Suprapubic skin (tissue), 4 donors: ENCODE measurements at regions not wholly inside any gene's neighbourhood (a gene's known extent, or its start where the extent isn't known, plus 50 kb on each side); places are given as distances from the start of the nearest gene placed in this dataset.

Source experiments
- DNase-seq, 2 donors: peaks; one replicate each; pipeline ENCODE4 v3.0.0-alpha.2; 2019; ENCODE audit warnings: low spot score in 2 of 2
- H3K27ac ChIP-seq: fragments of 200-600 bp; sonication (generic); one replicate; pipeline ENCODE4 v1.5.1; 2019
- H3K27me3 ChIP-seq: fragments of 200-600 bp; sonication (generic); one replicate; pipeline ENCODE4 v1.5.1; 2019
- H3K36me3 ChIP-seq: fragments of 200-600 bp; sonication (generic); one replicate; pipeline ENCODE4 v1.5.1; 2019
- H3K4me1 ChIP-seq: fragments of 200-600 bp; sonication (generic); one replicate; pipeline ENCODE4 v1.5.1; 2019
- H3K4me3 ChIP-seq: fragments of 200-600 bp; sonication (generic); one replicate; pipeline ENCODE4 v1.5.1; 2019; ENCODE audit warnings: mild to moderate bottlenecking
- H3K9me3 ChIP-seq: fragments of 200-600 bp; sonication (generic); one replicate; pipeline ENCODE4 v1.5.1; 2019
- EP300 ChIP-seq: sonication (generic); formaldehyde crosslinking; IDR thresholded peaks from one replicate; pipeline ENCODE4 v1.6.1; 2017; ENCODE audit warnings: antibody characterized with exemption
- POLR2A ChIP-seq, 2 donors: fragments of 450-650 bp; IDR thresholded peaks; one replicate each; pipeline ENCODE4 v1.6.1; 2017; ENCODE audit warnings: antibody characterized with exemption in 2 of 2, mild to moderate bottlenecking in 2 of 2, moderate library complexity in 2 of 2
- POLR2AphosphoS5 ChIP-seq, 3 donors: sonication (generic); formaldehyde crosslinking; IDR thresholded peaks; one replicate each; pipeline ENCODE4 v1.6.1; 2017; ENCODE audit warnings: antibody characterized with exemption in 3 of 3
- WGBS: methylation state at CpG from one replicate; pipeline ENCODE4 v1.1.5; 2018; 5-methylcytosine and 5-hydroxymethylcytosine counted together
- TF ChIP-seq, protein P1 (sequence below), 2 donors: fragments of 200-600 bp in 1 of 2; fragments of 450-650 bp in 1 of 2; sonication (generic) in 1 of 2; IDR thresholded peaks; one replicate each; pipeline ENCODE4 v1.5.1; 2016 to 2019; ENCODE audit warnings: antibody characterized with exemption in 2 of 2, mild to moderate bottlenecking in 1 of 2, moderate library complexity in 1 of 2

DNA sequence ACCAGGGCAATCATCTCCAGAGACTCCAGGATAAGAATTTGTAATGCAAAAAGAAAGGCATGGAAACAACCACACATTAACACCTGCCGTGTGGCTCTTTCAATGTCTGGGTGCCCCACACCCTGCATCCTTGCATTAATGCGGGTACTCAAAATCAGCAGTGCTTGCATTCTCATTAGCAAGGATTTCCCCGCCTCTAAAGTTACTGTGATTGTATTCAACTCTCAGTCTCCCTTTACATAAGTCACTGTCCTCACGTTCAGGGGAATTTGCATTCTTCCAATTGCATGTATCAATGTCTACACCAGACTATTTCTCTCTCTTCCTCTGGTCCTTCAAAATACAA, 324.3 kb downstream of the FOXL1 start:
- Histone ChIP-seq H3K9me3 (no peaks in the 10 kb centered on the region), H3K27ac (no peak overlapping the region), H3K27me3 (peaks cover 28% of the 10 kb centered on the region), H3K4me1 (no peaks in the 10 kb centered on the region), H3K4me3 (no peak overlapping the region), H3K36me3 (no peaks in the 10 kb centered on the region)
- peak in 1 of 2 donors; percentile 18 for DNase-seq
- no peak for TF ChIP-seq POLR2AphosphoS5 (IDR thresholded peaks at IDR 0.05)
- TF ChIP-seq, protein P1, sequence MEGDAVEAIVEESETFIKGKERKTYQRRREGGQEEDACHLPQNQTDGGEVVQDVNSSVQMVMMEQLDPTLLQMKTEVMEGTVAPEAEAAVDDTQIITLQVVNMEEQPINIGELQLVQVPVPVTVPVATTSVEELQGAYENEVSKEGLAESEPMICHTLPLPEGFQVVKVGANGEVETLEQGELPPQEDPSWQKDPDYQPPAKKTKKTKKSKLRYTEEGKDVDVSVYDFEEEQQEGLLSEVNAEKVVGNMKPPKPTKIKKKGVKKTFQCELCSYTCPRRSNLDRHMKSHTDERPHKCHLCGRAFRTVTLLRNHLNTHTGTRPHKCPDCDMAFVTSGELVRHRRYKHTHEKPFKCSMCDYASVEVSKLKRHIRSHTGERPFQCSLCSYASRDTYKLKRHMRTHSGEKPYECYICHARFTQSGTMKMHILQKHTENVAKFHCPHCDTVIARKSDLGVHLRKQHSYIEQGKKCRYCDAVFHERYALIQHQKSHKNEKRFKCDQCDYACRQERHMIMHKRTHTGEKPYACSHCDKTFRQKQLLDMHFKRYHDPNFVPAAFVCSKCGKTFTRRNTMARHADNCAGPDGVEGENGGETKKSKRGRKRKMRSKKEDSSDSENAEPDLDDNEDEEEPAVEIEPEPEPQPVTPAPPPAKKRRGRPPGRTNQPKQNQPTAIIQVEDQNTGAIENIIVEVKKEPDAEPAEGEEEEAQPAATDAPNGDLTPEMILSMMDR (IDR thresholded peaks at IDR 0.05): no peak
- 74% methylated on average over 4 of the region's 4 CpGs for WGBS

DNA sequence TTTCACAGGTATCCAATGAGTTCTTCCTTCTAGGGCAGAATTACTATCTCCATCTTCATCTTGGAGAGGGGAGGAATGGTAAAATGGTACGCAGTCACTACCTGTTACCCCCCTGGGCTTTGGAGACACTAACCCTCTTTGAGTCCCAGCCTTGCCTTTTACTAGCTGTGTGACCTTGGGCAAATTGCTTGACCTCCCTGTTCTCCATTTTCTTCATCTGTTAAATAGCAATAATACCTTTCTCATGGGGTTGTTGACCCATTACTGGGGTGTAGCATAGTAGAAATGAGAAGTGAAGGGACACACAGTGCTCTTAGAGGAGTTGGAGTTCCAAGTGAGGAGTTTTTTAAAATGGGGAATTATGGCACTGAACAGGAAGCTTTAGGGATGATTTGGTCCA, 324.7 kb downstream of the FOXL1 start:
- Histone ChIP-seq H3K4me1 (no peaks in the 10 kb centered on the region), H3K27ac (no peak overlapping the region), H3K27me3 (peaks cover 32% of the 10 kb centered on the region), H3K4me3 (no peak overlapping the region), H3K36me3 (no peaks in the 10 kb centered on the region), H3K9me3 (no peaks in the 10 kb centered on the region)
- TF ChIP-seq EP300 (no peak), POLR2A (IDR thresholded peaks at IDR 0.05) (no peak), POLR2AphosphoS5 (IDR thresholded peaks at IDR 0.05) (no peak)
- TF ChIP-seq, protein P1 (IDR thresholded peaks at IDR 0.05): no peak
- no peak for DNase-seq
- WGBS: 88% methylated on average over 1 of the region's 1 CpG

DNA sequence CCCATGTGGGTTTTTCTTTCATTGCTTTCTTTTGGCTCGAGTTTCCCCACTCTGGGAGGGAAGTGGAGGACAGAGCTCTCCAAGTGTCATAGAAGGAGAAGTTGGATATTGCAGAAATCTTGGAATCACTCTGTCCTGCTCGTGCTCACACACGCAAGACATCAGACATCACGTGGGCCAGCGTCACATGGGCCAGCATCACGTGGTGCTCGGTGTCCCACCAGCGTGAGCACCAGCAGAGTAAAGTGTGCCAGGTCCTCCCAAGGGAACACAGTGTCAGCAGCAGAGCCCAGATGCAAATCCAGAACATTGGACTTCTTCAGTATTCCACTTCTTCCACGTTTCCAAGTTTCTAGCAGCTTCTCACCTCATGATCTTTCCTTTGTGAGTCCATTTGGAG, 327.0 kb downstream of the FOXL1 start:
- DNase-seq: no peak
- no peak for TF ChIP-seq EP300
- TF ChIP-seq POLR2AphosphoS5 (IDR thresholded peaks at IDR 0.05): no peak
- no peak for TF ChIP-seq POLR2A (IDR thresholded peaks at IDR 0.05)
- TF ChIP-seq, protein P1 (IDR thresholded peaks at IDR 0.05): no peak
- 67% methylated on average over 9 of the region's 9 CpGs for WGBS

DNA sequence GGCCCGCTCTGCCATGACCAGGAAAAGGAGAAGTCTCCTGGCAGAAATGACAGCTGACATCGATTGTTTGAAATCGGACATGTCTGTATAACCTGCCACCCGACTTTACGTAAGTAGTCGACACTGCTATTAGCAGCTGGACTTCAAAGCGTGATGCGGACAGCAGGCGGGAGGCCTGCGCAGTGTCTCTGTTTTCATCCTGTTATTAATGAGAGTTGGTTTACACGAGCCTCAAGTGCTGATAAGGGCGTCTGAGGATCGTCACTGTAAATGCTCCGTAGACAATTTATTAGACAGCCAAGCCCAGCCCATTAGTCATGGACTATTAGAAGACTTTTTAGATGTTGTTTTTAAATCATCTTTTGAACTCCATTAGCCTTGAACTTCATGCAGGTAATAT, 328.3 kb downstream of the FOXL1 start:
- H3K4me3 ChIP-seq: no peak overlapping the region
- TF ChIP-seq, protein P1 (IDR thresholded peaks at IDR 0.05): no peak
- TF ChIP-seq POLR2A (IDR thresholded peaks at IDR 0.05): no peak
- TF ChIP-seq POLR2AphosphoS5 (IDR thresholded peaks at IDR 0.05): no peak
- TF ChIP-seq EP300: no peak
- DNase-seq: peak in 1 of 2 donors; percentile 29
- no peaks in the 10 kb centered on the region for H3K36me3 ChIP-seq
- WGBS: 71% methylated on average over 14 of the region's 14 CpGs
- no peaks in the 10 kb centered on the region for H3K4me1 ChIP-seq
- H3K27me3 ChIP-seq: peaks cover 34% of the 10 kb centered on the region
- no peaks in the 10 kb centered on the region for H3K9me3 ChIP-seq
- no peak overlapping the region for H3K27ac ChIP-seq

More for the DNA sequence above, 327.0 kb downstream of the FOXL1 start:
- H3K4me1 ChIP-seq: no peaks in the 10 kb centered on the region
- H3K27me3 ChIP-seq: peaks cover 34% of the 10 kb centered on the region
- H3K9me3 ChIP-seq: no peaks in the 10 kb centered on the region
- no peaks in the 10 kb centered on the region for H3K36me3 ChIP-seq
- H3K27ac ChIP-seq: no peak overlapping the region
- H3K4me3 ChIP-seq: no peak overlapping the region

DNA sequence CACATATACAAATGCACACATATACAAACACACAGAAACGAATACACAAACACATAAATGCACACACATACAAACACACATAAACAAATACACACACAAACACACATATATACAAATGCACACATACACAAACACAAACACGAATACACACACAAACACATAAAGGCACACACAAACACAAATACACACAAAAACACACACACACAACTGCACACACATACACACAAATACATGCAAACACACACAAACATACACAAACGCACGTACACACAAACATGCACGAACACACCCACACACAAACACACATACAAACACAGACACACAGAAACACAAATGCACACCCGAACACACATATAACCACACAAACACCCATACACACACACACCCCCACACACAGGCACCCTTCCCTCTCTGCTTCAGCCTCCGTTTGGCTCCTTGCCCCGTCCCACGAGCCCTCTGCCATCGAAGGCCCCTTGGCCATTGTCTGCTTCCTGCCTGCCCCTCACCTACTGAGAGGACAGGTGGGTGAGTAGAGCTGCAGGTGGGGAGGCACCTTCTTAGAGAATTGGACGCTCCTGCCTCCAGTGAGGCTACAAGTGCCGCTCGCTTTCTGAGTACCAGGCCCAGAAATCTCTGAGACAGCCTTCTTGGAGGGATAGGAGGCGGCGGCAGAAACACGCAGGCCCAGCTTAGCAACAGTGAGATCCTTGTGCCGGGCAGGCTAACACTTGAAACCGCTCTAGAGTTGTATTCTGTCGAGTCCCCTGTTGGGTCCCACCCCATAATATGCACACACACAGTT, 331.2 kb downstream of the FOXL1 start:
- WGBS: 82% methylated on average over 10 of the region's 19 CpGs
- H3K27me3 ChIP-seq: peaks cover 16% of the 10 kb centered on the region
- no peaks in the 10 kb centered on the region for H3K9me3 ChIP-seq
- H3K4me3 ChIP-seq: no peak overlapping the region
- H3K36me3 ChIP-seq: no peaks in the 10 kb centered on the region
- H3K4me1 ChIP-seq: no peaks in the 10 kb centered on the region
- DNase-seq: no peak
- TF ChIP-seq EP300 (no peak), POLR2AphosphoS5 (IDR thresholded peaks at IDR 0.05) (no peak), POLR2A (IDR thresholded peaks at IDR 0.05) (no peak)
- TF ChIP-seq, protein P1 (IDR thresholded peaks at IDR 0.05): no peak
- no peak overlapping the region for H3K27ac ChIP-seq
